ENCODE measurements at regions not wholly inside any gene's neighbourhood (a gene's known extent, or its start where the extent isn't known, plus 50 kb on each side); places are given as distances from the start of the nearest gene placed in this dataset.

DNA sequence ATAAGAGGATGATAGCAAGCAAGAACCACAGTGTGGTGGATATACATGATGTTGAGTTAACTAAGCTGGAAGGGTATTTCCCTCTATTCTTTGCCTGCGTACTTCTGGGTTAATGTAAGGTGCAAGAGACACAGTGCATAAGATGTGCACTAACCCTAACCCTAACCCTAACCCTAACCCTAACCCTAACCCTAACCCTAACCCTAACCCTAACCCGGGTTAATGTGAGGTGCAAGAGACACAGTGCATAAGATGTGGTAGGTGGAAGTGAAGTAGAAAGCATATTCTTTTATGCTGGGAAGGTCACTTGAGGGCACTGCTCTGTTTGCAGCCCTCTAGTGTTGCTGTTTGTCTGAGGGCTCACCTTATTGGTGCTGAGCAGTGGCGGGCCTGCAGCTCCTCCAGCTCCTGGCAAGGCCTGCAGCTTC lies 181.5 kb upstream of the ITGA4 start:
- no peak for TF ChIP-seq CTCF (IDR thresholded peaks at IDR 0.05)
- no peak for TF ChIP-seq POLR2AphosphoS5 (IDR thresholded peaks at IDR 0.05)
- TF ChIP-seq POLR2A (IDR thresholded peaks at IDR 0.05) = no peak
